ENCODE measurements at regions not wholly inside any gene's neighbourhood (a gene's known extent, or its start where the extent isn't known, plus 50 kb on each side); places are given as distances from the start of the nearest gene placed in this dataset.

DNA sequence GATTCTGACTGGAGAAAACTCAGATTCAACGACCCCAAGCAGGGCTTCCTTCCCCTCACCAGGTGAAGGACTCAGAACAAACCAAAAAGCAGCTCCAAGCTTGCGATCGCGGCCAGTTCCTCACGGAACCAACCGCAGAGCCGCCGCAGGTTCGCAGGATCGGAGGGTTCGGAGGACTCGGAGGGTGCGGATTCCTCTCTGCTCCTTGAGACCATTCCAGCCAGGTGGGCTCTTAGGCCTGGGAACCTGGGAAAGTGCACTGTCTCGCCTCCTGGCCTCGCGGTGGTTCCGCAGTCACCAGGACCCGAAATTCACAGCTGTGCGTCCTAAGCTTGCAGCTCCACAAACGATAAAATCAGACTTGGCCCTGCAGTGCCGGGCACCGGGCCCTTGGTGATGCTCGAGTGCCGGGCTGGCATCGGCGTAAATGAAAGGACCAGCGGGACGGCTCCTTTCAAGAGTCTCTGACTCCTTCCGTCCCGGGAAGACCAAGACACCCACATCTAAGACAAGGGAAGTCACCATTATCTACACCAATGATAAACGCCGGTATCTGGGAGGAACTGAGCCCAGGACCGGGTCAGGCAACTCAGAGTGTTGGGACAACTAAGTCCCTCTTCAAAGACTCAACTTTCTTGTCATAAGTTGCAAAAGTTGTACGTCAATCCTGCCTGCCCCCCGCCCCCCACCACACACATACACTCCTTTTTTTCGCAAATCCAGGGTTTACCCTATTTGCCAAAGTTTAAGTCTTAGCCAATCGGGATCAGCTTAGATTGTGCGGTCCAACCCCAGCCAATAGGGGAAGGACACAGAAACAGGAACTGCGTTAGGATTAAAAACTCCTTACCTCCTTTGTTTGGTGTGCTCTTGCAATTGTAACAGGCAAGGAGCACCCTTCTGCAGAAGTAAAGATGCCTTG, 69.8 kb upstream of the PRSS16 start (continued):
- TF ChIP-seq, protein P1, sequence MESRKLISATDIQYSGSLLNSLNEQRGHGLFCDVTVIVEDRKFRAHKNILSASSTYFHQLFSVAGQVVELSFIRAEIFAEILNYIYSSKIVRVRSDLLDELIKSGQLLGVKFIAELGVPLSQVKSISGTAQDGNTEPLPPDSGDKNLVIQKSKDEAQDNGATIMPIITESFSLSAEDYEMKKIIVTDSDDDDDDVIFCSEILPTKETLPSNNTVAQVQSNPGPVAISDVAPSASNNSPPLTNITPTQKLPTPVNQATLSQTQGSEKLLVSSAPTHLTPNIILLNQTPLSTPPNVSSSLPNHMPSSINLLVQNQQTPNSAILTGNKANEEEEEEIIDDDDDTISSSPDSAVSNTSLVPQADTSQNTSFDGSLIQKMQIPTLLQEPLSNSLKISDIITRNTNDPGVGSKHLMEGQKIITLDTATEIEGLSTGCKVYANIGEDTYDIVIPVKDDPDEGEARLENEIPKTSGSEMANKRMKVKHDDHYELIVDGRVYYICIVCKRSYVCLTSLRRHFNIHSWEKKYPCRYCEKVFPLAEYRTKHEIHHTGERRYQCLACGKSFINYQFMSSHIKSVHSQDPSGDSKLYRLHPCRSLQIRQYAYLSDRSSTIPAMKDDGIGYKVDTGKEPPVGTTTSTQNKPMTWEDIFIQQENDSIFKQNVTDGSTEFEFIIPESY (CRISPR knock-in tag; IDR thresholded peaks at IDR 0.05): no peak
- TF ChIP-seq ZNF484 (CRISPR knock-in tag; IDR thresholded peaks at IDR 0.05; ENCODE audit: borderline replicate concordance, low read depth) (no peak), ZSCAN29 (CRISPR knock-in tag; conservative IDR thresholded peaks at IDR 0.05) (0 out of 2 replicates have a peak, but pooled peaks have one; percentile 40), ZNF264 (CRISPR knock-in tag; IDR thresholded peaks at IDR 0.05) (no peak), NFATC3 (CRISPR knock-in tag; IDR thresholded peaks at IDR 0.05) (no peak), MEF2D (CRISPR knock-in tag; IDR thresholded peaks at IDR 0.05) (no peak), ZNF280D (CRISPR knock-in tag; IDR thresholded peaks at IDR 0.05) (no peak), GABPA (IDR thresholded peaks at IDR 0.05; ENCODE audit: low read depth, low read length) (no peak), GABPA (CRISPR knock-in tag; IDR thresholded peaks at IDR 0.05; ENCODE audit: low read depth) (peak; percentile 52; the same call in 1 of the 2 replicates), ZNF782 (CRISPR knock-in tag; IDR thresholded peaks at IDR 0.05; ENCODE audit: borderline replicate concordance) (no peak), ZFP90 (CRISPR knock-in tag; IDR thresholded peaks at IDR 0.05; ENCODE audit: borderline replicate concordance) (no peak), IRX3 (CRISPR knock-in tag; IDR thresholded peaks at IDR 0.05; ENCODE audit: borderline replicate concordance, low read depth) (no peak), POGZ (CRISPR knock-in tag; IDR thresholded peaks at IDR 0.05) (peak; percentile 45), ZNF296 (CRISPR knock-in tag; conservative IDR thresholded peaks at IDR 0.05) (no peak), RNF2 (conservative IDR thresholded peaks at IDR 0.05; ENCODE audit: low read depth) (no peak)
- TF ChIP-seq, protein P2, sequence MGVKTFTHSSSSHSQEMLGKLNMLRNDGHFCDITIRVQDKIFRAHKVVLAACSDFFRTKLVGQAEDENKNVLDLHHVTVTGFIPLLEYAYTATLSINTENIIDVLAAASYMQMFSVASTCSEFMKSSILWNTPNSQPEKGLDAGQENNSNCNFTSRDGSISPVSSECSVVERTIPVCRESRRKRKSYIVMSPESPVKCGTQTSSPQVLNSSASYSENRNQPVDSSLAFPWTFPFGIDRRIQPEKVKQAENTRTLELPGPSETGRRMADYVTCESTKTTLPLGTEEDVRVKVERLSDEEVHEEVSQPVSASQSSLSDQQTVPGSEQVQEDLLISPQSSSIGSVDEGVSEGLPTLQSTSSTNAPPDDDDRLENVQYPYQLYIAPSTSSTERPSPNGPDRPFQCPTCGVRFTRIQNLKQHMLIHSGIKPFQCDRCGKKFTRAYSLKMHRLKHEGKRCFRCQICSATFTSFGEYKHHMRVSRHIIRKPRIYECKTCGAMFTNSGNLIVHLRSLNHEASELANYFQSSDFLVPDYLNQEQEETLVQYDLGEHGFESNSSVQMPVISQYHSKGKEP (CRISPR knock-in tag; IDR thresholded peaks at IDR 0.05): no peak
- TF ChIP-seq, protein P3, sequence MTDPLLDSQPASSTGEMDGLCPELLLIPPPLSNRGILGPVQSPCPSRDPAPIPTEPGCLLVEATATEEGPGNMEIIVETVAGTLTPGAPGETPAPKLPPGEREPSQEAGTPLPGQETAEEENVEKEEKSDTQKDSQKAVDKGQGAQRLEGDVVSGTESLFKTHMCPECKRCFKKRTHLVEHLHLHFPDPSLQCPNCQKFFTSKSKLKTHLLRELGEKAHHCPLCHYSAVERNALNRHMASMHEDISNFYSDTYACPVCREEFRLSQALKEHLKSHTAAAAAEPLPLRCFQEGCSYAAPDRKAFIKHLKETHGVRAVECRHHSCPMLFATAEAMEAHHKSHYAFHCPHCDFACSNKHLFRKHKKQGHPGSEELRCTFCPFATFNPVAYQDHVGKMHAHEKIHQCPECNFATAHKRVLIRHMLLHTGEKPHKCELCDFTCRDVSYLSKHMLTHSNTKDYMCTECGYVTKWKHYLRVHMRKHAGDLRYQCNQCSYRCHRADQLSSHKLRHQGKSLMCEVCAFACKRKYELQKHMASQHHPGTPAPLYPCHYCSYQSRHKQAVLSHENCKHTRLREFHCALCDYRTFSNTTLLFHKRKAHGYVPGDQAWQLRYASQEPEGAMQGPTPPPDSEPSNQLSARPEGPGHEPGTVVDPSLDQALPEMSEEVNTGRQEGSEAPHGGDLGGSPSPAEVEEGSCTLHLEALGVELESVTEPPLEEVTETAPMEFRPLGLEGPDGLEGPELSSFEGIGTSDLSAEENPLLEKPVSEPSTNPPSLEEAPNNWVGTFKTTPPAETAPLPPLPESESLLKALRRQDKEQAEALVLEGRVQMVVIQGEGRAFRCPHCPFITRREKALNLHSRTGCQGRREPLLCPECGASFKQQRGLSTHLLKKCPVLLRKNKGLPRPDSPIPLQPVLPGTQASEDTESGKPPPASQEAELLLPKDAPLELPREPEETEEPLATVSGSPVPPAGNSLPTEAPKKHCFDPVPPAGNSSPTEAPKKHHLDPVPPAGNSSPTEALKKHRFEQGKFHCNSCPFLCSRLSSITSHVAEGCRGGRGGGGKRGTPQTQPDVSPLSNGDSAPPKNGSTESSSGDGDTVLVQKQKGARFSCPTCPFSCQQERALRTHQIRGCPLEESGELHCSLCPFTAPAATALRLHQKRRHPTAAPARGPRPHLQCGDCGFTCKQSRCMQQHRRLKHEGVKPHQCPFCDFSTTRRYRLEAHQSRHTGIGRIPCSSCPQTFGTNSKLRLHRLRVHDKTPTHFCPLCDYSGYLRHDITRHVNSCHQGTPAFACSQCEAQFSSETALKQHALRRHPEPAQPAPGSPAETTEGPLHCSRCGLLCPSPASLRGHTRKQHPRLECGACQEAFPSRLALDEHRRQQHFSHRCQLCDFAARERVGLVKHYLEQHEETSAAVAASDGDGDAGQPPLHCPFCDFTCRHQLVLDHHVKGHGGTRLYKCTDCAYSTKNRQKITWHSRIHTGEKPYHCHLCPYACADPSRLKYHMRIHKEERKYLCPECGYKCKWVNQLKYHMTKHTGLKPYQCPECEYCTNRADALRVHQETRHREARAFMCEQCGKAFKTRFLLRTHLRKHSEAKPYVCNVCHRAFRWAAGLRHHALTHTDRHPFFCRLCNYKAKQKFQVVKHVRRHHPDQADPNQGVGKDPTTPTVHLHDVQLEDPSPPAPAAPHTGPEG (CRISPR knock-in tag; IDR thresholded peaks at IDR 0.05): no peak

All from HepG2 (cell line).